ENCODE measurements at regions not wholly inside any gene's neighbourhood (a gene's known extent, or its start where the extent isn't known, plus 50 kb on each side); places are given as distances from the start of the nearest gene placed in this dataset.

DNA sequence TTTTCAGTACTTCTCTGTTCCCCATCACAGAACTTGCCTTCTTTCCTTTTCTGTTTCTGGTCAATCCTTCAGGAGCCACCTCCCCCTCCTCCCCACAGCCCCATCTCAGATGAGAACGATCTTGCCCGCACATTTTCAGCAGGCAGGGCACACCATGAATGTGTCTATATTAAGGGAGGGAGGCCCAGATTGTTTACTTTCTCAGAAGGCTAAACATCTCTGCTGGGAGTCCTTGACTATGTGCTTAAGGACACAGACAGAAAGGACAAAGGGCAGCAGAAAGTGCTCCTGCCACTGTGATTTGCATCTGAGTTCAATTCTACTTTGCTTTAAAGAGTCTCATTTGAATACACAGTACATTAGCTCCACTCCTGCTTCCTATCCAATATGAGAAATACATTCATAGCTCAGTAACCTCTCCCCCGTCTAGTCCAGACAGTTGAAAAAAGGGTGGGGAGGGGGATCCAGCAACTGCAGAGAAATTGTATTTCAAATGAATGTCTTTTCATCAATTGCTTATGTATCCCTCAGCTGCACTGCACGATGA is 175.0 kb upstream of the PARD3B start:
- WGBS, 2 donors: 59 to 63% methylated on average over 4 of the region's 4 CpGs
- Histone ChIP-seq H3K4me1 (ENCODE audit: control insufficient read depth in 2 of 2, insufficient read depth in 2 of 2, low read length in 1 of 2) (no peaks in the 10 kb centered on the region), H3K36me3 (ENCODE audit: control insufficient read depth in 2 of 2, insufficient read depth in 2 of 2, low read length in 1 of 2) (no peaks in the 10 kb centered on the region)

DNA sequence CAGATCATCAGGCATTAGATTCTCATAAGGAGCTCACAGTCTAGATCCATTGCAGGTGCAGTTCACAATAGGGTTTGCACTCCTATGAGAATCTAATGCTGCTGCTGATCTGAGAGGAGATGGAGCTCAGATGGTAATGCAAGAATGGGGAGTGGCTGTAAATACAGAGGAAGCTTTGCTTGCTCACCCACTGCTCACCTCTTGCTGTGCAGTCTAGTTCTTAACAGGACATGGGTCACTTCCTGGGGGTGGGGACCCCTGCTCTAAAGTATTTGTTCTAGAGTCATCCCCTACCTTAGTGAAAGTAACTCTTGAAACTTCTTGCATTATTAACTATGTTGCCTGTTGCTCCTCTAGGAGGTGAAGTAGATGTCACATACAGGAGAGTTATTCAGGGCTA is 171.3 kb upstream of the PARD3B start:
- Histone ChIP-seq H3K27ac (ENCODE audit: low read depth in 2 of 2, low read length in 1 of 2) (no peak overlapping the region), H3K27me3 (ENCODE audit: control insufficient read depth in 1 of 2, insufficient read depth in 2 of 2, low read length in 2 of 2) (no peaks in the 10 kb centered on the region), H3K4me3 (ENCODE audit: low read depth in 1 of 2, low read length in 2 of 2) (no peak overlapping the region), H3K4me1 (ENCODE audit: control insufficient read depth in 2 of 2, insufficient read depth in 2 of 2, low read length in 1 of 2) (no peaks in the 10 kb centered on the region), H3K9me3 (ENCODE audit: control insufficient read depth in 2 of 2, insufficient read depth in 1 of 2, low read depth in 1 of 2, low read length in 1 of 2) (no peaks in the 10 kb centered on the region), H3K36me3 (ENCODE audit: control insufficient read depth in 2 of 2, insufficient read depth in 2 of 2, low read length in 1 of 2) (no peaks in the 10 kb centered on the region)

More for the DNA sequence above, 175.0 kb upstream of the PARD3B start:
- Histone ChIP-seq H3K27ac (ENCODE audit: low read depth in 2 of 2, low read length in 1 of 2) (no peak overlapping the region), H3K9me3 (ENCODE audit: control insufficient read depth in 2 of 2, insufficient read depth in 1 of 2, low read depth in 1 of 2, low read length in 1 of 2) (no peaks in the 10 kb centered on the region), H3K4me3 (ENCODE audit: low read depth in 1 of 2, low read length in 2 of 2) (no peak overlapping the region), H3K27me3 (ENCODE audit: control insufficient read depth in 1 of 2, insufficient read depth in 2 of 2, low read length in 2 of 2) (no peaks in the 10 kb centered on the region)

DNA sequence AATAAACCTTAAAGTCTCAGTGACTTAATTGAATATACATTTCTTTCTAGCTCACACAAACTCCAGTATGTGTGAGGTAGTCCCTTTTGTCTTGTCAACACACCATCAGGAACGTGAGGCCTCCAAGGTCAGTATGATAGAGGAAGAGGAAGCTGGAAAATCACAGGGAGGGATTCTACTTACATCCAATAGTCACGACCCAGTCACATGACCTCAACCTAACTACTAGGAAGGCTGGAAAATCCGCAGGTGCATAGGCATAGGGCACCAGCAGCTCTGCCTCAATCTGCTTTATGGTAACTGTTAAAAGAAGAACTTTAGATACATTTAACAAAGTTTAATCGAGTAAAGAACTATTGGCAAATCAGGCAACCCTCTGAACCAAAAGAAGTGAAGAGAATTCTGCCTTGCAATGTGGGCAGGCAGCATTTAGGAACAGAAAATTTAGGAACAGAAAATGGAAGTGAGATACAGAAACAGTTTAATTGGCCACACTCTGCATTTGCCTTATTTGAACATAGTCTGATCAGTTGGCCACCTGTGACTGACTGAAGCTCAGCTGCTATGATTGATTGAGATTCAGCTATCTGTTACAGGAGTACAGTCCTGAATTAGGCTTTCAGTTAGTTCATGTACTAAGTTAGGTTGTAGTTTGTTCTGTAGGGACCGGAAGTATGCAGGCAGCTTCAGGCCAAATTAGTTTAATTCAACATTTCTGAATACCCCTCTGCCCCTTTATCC is 165.0 kb upstream of the PARD3B start:
- WGBS, 2 donors: 71 to 79% methylated on average over 5 of the region's 5 CpGs

DNA sequence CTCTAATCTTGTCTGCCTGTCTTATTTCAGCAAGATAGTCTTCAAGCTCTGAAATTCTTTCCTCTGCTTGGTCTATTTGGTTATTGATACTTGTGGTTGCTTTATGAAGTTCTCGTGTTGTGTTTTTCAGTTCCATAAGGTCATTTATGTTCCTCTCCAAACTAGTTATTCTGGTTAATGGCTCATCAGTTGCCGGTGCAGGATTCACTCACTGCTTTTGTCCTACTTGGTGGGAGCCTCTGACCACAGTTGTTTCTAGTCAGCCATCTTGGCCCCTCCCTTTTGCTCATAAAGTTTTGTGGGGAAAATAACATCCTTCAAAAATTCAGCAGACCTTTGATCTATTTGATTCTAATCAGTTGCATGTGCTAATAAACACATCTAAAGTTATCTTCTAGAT is 158.6 kb upstream of the PARD3B start:
- H3K27me3 ChIP-seq (ENCODE audit: control insufficient read depth in 1 of 2, insufficient read depth in 2 of 2, low read length in 2 of 2): no peaks in the 10 kb centered on the region
- no peaks in the 10 kb centered on the region for H3K4me1 ChIP-seq (ENCODE audit: control insufficient read depth in 2 of 2, insufficient read depth in 2 of 2, low read length in 1 of 2)
- no peak overlapping the region for H3K4me3 ChIP-seq (ENCODE audit: low read depth in 1 of 2, low read length in 2 of 2)
- H3K27ac ChIP-seq (ENCODE audit: low read depth in 2 of 2, low read length in 1 of 2): no peak overlapping the region
- WGBS, 2 donors: 82 to 85% methylated on average over 2 of the region's 2 CpGs
- H3K36me3 ChIP-seq (ENCODE audit: control insufficient read depth in 2 of 2, insufficient read depth in 2 of 2, low read length in 1 of 2): no peaks in the 10 kb centered on the region
- no peaks in the 10 kb centered on the region for H3K9me3 ChIP-seq (ENCODE audit: control insufficient read depth in 2 of 2, insufficient read depth in 1 of 2, low read depth in 1 of 2, low read length in 1 of 2)

More for the DNA sequence above, 165.0 kb upstream of the PARD3B start:
- Histone ChIP-seq H3K9me3 (ENCODE audit: control insufficient read depth in 2 of 2, insufficient read depth in 1 of 2, low read depth in 1 of 2, low read length in 1 of 2) (no peaks in the 10 kb centered on the region), H3K36me3 (ENCODE audit: control insufficient read depth in 2 of 2, insufficient read depth in 2 of 2, low read length in 1 of 2) (no peaks in the 10 kb centered on the region), H3K27me3 (ENCODE audit: control insufficient read depth in 1 of 2, insufficient read depth in 2 of 2, low read length in 2 of 2) (no peaks in the 10 kb centered on the region), H3K27ac (ENCODE audit: low read depth in 2 of 2, low read length in 1 of 2) (no peak overlapping the region), H3K4me1 (ENCODE audit: control insufficient read depth in 2 of 2, insufficient read depth in 2 of 2, low read length in 1 of 2) (no peaks in the 10 kb centered on the region), H3K4me3 (ENCODE audit: low read depth in 1 of 2, low read length in 2 of 2) (no peak overlapping the region)

DNA sequence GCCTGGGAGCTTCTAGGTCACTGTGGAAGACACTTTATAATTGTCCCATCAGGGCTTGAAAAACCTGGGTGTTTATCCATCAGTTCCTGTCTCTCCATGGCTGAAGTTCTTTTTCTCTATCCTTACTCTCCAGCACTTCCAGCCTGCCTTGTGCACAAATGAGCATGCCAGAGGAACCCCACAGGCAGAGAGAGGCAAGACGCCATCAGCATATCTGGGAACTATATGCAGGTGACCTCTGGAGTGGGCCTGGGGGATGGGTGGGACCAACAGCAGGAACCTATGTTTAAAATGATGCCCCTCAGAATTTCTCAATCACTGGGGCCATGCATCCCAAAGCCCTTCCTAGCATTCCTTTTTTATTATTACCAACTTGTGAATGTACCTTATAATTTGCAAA is 156.2 kb upstream of the PARD3B start:
- Histone ChIP-seq H3K27me3 (ENCODE audit: control insufficient read depth in 1 of 2, insufficient read depth in 2 of 2, low read length in 2 of 2) (no peaks in the 10 kb centered on the region), H3K9me3 (ENCODE audit: control insufficient read depth in 2 of 2, insufficient read depth in 1 of 2, low read depth in 1 of 2, low read length in 1 of 2) (no peaks in the 10 kb centered on the region), H3K36me3 (ENCODE audit: control insufficient read depth in 2 of 2, insufficient read depth in 2 of 2, low read length in 1 of 2) (no peaks in the 10 kb centered on the region), H3K27ac (ENCODE audit: low read depth in 2 of 2, low read length in 1 of 2) (no peak overlapping the region), H3K4me1 (ENCODE audit: control insufficient read depth in 2 of 2, insufficient read depth in 2 of 2, low read length in 1 of 2) (no peaks in the 10 kb centered on the region), H3K4me3 (ENCODE audit: low read depth in 1 of 2, low read length in 2 of 2) (no peak overlapping the region)
- WGBS, 2 donors: 91 to 95% methylated on average over 1 of the region's 1 CpG

DNA sequence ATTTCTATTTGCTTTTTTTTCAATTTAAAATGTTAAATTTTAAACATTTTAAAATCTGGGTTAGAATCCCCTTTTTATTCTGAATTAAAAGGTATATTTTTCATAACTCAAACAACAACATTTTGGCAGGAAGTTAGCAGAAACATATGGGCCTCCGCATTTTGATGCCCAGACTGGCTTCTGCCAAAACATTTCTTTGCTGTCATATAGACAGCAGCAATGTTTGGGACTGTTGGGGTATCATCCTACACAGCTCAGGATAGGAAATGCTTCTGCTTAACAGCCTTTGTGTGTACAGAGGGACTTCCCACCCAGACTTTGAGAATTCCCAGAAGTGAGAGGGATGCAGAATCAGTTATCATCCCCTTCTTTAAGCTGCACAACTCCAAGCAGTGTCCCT is 155.4 kb upstream of the PARD3B start:
- 79 to 93% methylated on average over 1 of the region's 1 CpG for WGBS, 2 donors
- no peaks in the 10 kb centered on the region for H3K9me3 ChIP-seq (ENCODE audit: control insufficient read depth in 2 of 2, insufficient read depth in 1 of 2, low read depth in 1 of 2, low read length in 1 of 2)
- no peak overlapping the region for H3K27ac ChIP-seq (ENCODE audit: low read depth in 2 of 2, low read length in 1 of 2)
- H3K4me3 ChIP-seq (ENCODE audit: low read depth in 1 of 2, low read length in 2 of 2): no peak overlapping the region
- H3K36me3 ChIP-seq (ENCODE audit: control insufficient read depth in 2 of 2, insufficient read depth in 2 of 2, low read length in 1 of 2): no peaks in the 10 kb centered on the region
- no peaks in the 10 kb centered on the region for H3K4me1 ChIP-seq (ENCODE audit: control insufficient read depth in 2 of 2, insufficient read depth in 2 of 2, low read length in 1 of 2)
- no peaks in the 10 kb centered on the region for H3K27me3 ChIP-seq (ENCODE audit: control insufficient read depth in 1 of 2, insufficient read depth in 2 of 2, low read length in 2 of 2)

DNA sequence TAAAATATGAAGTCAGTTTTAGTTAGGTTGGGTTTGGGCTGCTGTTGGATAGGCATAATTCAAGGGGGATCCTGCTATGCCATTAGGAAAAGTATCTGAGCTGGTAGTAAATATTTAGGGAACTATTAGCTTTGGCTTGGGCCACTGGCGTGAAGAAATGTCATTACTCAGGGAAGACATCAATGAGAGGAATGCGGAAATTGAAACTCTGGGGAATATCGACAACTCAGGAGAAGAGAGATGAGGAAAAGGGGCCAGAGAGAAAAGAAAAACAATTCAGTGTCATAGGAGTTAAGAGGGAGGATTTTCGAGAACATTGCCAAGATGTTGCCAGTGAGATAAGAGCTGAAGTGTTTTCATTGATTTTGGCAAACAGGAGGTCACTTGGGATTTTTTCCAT is 149.7 kb upstream of the PARD3B start:
- WGBS, 2 donors: 71 to 83% methylated on average over 4 of the region's 4 CpGs
- Histone ChIP-seq H3K27me3 (ENCODE audit: control insufficient read depth in 1 of 2, insufficient read depth in 2 of 2, low read length in 2 of 2) (no peaks in the 10 kb centered on the region), H3K9me3 (ENCODE audit: control insufficient read depth in 2 of 2, insufficient read depth in 1 of 2, low read depth in 1 of 2, low read length in 1 of 2) (no peaks in the 10 kb centered on the region), H3K4me3 (ENCODE audit: low read depth in 1 of 2, low read length in 2 of 2) (no peak overlapping the region), H3K4me1 (ENCODE audit: control insufficient read depth in 2 of 2, insufficient read depth in 2 of 2, low read length in 1 of 2) (no peaks in the 10 kb centered on the region), H3K27ac (ENCODE audit: low read depth in 2 of 2, low read length in 1 of 2) (no peak overlapping the region), H3K36me3 (ENCODE audit: control insufficient read depth in 2 of 2, insufficient read depth in 2 of 2, low read length in 1 of 2) (no peaks in the 10 kb centered on the region)

DNA sequence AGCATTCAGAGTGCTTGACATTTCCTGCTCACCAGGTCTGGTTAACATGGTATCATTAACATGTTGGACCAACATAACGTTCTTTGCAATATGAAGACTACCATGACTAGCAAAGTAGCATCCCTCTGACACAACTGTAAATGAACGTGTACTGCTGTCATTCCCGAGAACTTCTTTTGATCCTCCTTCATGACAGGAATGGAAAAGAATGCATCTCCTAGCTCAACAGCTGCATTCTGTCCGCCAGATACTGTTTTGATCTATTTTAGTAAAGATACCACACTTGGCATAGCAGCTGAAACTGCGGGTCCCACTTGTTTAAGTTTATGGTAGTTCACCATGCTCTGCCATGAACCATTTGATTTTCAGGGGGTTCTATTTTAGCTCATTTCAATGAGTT is 144.2 kb upstream of the PARD3B start:
- H3K4me3 ChIP-seq (ENCODE audit: low read depth in 1 of 2, low read length in 2 of 2): no peak overlapping the region
- no peaks in the 10 kb centered on the region for H3K36me3 ChIP-seq (ENCODE audit: control insufficient read depth in 2 of 2, insufficient read depth in 2 of 2, low read length in 1 of 2)
- 84 to 86% methylated on average over 5 of the region's 5 CpGs for WGBS, 2 donors
- H3K9me3 ChIP-seq (ENCODE audit: control insufficient read depth in 2 of 2, insufficient read depth in 1 of 2, low read depth in 1 of 2, low read length in 1 of 2): no peaks in the 10 kb centered on the region
- H3K27ac ChIP-seq (ENCODE audit: low read depth in 2 of 2, low read length in 1 of 2): no peak overlapping the region
- no peaks in the 10 kb centered on the region for H3K4me1 ChIP-seq (ENCODE audit: control insufficient read depth in 2 of 2, insufficient read depth in 2 of 2, low read length in 1 of 2)
- no peaks in the 10 kb centered on the region for H3K27me3 ChIP-seq (ENCODE audit: control insufficient read depth in 1 of 2, insufficient read depth in 2 of 2, low read length in 2 of 2)

DNA sequence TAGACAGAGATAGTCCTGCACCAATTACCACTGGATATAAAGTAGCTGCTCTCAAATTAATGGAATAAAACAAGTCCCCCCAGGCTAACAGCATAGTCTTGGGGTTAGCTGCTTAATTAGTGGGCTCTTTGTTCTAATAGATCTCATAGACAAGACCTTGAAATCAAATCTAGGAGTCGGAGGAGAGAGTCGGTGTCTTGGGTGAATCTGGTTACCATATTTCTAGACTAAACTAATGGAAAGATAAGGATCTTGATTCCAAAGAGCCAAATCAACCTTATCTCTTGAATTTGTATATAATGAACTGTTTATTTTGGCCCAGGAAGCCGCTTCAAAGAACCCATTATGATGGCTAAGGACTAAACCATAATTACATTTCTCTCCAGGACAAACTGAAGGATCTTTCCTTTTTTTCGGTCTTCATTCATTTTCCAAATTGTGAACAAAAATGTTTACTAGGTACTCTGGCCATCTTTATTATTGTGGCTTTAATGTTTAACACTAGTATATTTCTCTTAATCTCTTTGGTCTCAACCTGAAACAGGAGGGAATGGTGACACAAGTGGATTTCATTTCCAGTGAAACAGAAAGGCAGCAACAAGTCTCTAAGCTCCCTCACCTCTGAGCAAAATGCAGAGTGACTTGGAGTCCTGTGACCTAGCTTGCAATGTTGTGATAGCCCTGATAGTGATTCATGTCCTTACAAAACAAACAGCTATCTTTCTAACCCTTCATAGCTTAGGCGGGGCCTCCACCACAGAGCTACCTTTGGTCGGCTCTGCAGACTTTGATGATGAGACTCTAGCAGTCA is 137.9 kb upstream of the PARD3B start:
- Histone ChIP-seq H3K27ac (ENCODE audit: low read depth in 2 of 2, low read length in 1 of 2) (no peak overlapping the region), H3K27me3 (ENCODE audit: control insufficient read depth in 1 of 2, insufficient read depth in 2 of 2, low read length in 2 of 2) (peaks cover 0 to 4% of the 10 kb centered on the region in 2 donors), H3K4me1 (ENCODE audit: control insufficient read depth in 2 of 2, insufficient read depth in 2 of 2, low read length in 1 of 2) (no peaks in the 10 kb centered on the region), H3K9me3 (ENCODE audit: control insufficient read depth in 2 of 2, insufficient read depth in 1 of 2, low read depth in 1 of 2, low read length in 1 of 2) (no peaks in the 10 kb centered on the region), H3K36me3 (ENCODE audit: control insufficient read depth in 2 of 2, insufficient read depth in 2 of 2, low read length in 1 of 2) (no peaks in the 10 kb centered on the region), H3K4me3 (ENCODE audit: low read depth in 1 of 2, low read length in 2 of 2) (no peak overlapping the region)
- WGBS, 2 donors: 75 to 80% methylated on average over 6 of the region's 6 CpGs

Data from esophagus (tissue), 2 donors.